Progenitor cell of endocrine pancreas (in vitro differentiated cells): ENCODE measurements at regions not wholly inside any gene's neighbourhood (a gene's known extent, or its start where the extent isn't known, plus 50 kb on each side); places are given as distances from the start of the nearest gene placed in this dataset.

Source experiments
- DNase-seq: peaks from one replicate; pipeline ENCODE4 v3.0.0; 2021; ENCODE audit warnings: low spot score; ENCODE audit not compliant: unreplicated experiment
- H3K27ac Mint-ChIP-seq: 2 replicates; pipeline ENCODE4 v1.8.0; 2021; ENCODE audit warnings: mild to moderate bottlenecking, moderate library complexity, mixed read lengths
- H3K27me3 Mint-ChIP-seq: 2 replicates; pipeline ENCODE4 v1.8.0; 2021; ENCODE audit warnings: mixed read lengths
- H3K36me3 Mint-ChIP-seq: 2 replicates; pipeline ENCODE4 v1.8.0; 2022; ENCODE audit warnings: mixed read lengths; ENCODE audit not compliant: insufficient read depth
- H3K4me1 Mint-ChIP-seq: 2 replicates; pipeline ENCODE4 v1.8.0; 2021; ENCODE audit warnings: low read depth, mixed read lengths
- H3K4me3 Mint-ChIP-seq: 2 replicates; pipeline ENCODE4 v1.8.0; 2021; ENCODE audit warnings: low read depth, mild to moderate bottlenecking, moderate library complexity, mixed read lengths
- H3K9me3 Mint-ChIP-seq: 2 replicates; pipeline ENCODE4 v1.8.0; 2021; ENCODE audit warnings: low read depth, mixed read lengths
- TF ChIP-seq, protein P1 (sequence below): fragments of 200-600 bp; sonication (generic); IDR thresholded peaks from one replicate; pipeline ENCODE4 v1.5.0; 2021; ENCODE audit warnings: antibody characterized with exemption, mild to moderate bottlenecking; ENCODE audit not compliant: unreplicated experiment

- Mint-ChIP-seq H3K4me1 (peaks cover 15% of the 10 kb centered on the region), H3K4me3 (no peak overlapping the region), H3K27ac (no peak overlapping the region), H3K9me3 (no peaks in the 10 kb centered on the region), H3K27me3 (peaks cover 17% of the 10 kb centered on the region), H3K36me3 (no peaks in the 10 kb centered on the region)
- TF ChIP-seq, protein P1, sequence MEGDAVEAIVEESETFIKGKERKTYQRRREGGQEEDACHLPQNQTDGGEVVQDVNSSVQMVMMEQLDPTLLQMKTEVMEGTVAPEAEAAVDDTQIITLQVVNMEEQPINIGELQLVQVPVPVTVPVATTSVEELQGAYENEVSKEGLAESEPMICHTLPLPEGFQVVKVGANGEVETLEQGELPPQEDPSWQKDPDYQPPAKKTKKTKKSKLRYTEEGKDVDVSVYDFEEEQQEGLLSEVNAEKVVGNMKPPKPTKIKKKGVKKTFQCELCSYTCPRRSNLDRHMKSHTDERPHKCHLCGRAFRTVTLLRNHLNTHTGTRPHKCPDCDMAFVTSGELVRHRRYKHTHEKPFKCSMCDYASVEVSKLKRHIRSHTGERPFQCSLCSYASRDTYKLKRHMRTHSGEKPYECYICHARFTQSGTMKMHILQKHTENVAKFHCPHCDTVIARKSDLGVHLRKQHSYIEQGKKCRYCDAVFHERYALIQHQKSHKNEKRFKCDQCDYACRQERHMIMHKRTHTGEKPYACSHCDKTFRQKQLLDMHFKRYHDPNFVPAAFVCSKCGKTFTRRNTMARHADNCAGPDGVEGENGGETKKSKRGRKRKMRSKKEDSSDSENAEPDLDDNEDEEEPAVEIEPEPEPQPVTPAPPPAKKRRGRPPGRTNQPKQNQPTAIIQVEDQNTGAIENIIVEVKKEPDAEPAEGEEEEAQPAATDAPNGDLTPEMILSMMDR, result no peak
- no peak for DNase-seq
These were observed 52.0 kb upstream of the LAMA1 start for GRCh38 chr18:7169601-7170000.

GRCh38 chr18:7168408-7168807 lies 50.8 kb upstream of the LAMA1 start:
- Mint-ChIP-seq H3K9me3 (no peaks in the 10 kb centered on the region), H3K27me3 (peaks cover 14% of the 10 kb centered on the region), H3K4me1 (peaks cover 15% of the 10 kb centered on the region), H3K36me3 (no peaks in the 10 kb centered on the region), H3K4me3 (no peak overlapping the region), H3K27ac (no peak overlapping the region)
- TF ChIP-seq, protein P1, result no peak
- DNase-seq, result no peak
